IMR-90 (cell line): ENCODE measurements at regions not wholly inside any gene's neighbourhood (a gene's known extent, or its start where the extent isn't known, plus 50 kb on each side); places are given as distances from the start of the nearest gene placed in this dataset.

Experiments
- ATAC-seq: fragments of 200-7000 bp; cut with Tn5 transposase; 2 replicates; pipeline ENCODE4 v1.9.1; 2020; ENCODE audit warnings: low read depth, mild to moderate bottlenecking, moderate library complexity
- BruUV-seq: library from RNA; stranded (reverse); fragments of 400-500 nt; replicated peaks from 2 replicates; lab custom pipeline; 2021; lab: Mats Ljungman, UMichigan
- CTCF ChIA-PET: fragments of 300-600 bp; formaldehyde crosslinking; extraction: SDS; loops from one replicate; lab custom pipeline; 2021; ENCODE audit warnings: antibody characterized with exemption; lab: Yijun Ruan, JAX
- POLR2A ChIA-PET: fragments of 300-600 bp; sonication (Branson Sonifier 250); formaldehyde crosslinking; loops from one replicate; lab custom pipeline; 2022; ENCODE audit warnings: antibody characterized with exemption; ENCODE audit not compliant: unreplicated experiment; lab: Charles Lee
- DNase-seq: peaks from one replicate; pipeline ENCODE4 v3.0.0; 2013
- H2AFZ ChIP-seq: replicated peaks from 2 replicates; pipeline ENCODE3; 2013; ENCODE audit warnings: low read length, mild to moderate bottlenecking; ENCODE audit not compliant: poor library complexity
- H2AK5ac ChIP-seq: 2 replicates; pipeline ENCODE4 v1.6.1; 2013; ENCODE audit warnings: low read depth, low read length, inconsistent platforms
- H2AK9ac ChIP-seq: replicated peaks from 2 replicates; pipeline ENCODE3; 2013; ENCODE audit warnings: mild to moderate bottlenecking, low read depth, low read length, moderate library complexity; ENCODE audit not compliant: poor library complexity
- H2BK120ac ChIP-seq: 2 replicates; pipeline ENCODE4 v1.6.1; 2013; ENCODE audit warnings: low read depth, low read length, inconsistent platforms
- H2BK15ac ChIP-seq: 3 replicates; pipeline ENCODE4 v1.6.1; 2013; ENCODE audit warnings: low read depth, low read length, inconsistent platforms
- H2BK20ac ChIP-seq: 2 replicates; pipeline ENCODE4 v1.6.1; 2013; ENCODE audit warnings: low read depth, mild to moderate bottlenecking, inconsistent platforms, low read length, moderate library complexity
- H2BK5ac ChIP-seq: 2 replicates; pipeline ENCODE4 v1.6.1; 2013; ENCODE audit warnings: mild to moderate bottlenecking, low read depth, low read length, inconsistent platforms; ENCODE audit not compliant: poor library complexity, severe bottlenecking
- H3K14ac ChIP-seq: replicated peaks from 2 replicates; pipeline ENCODE4 v1.6.1; 2013; ENCODE audit warnings: low read depth, low read length, inconsistent platforms
- H3K18ac ChIP-seq: 2 replicates; pipeline ENCODE4 v1.6.1; 2013; ENCODE audit warnings: low read depth, low read length, control low read depth
- H3K23ac ChIP-seq: 2 replicates; pipeline ENCODE4 v1.6.1; 2013; ENCODE audit warnings: low read depth, low read length, inconsistent platforms
- H3K27ac ChIP-seq: 2 replicates; pipeline ENCODE4 v1.5.1; 2013; ENCODE audit warnings: mild to moderate bottlenecking, control low read depth, low read length; ENCODE audit not compliant: insufficient read depth
- H3K27me3 ChIP-seq: 2 replicates; pipeline ENCODE4 v1.6.1; 2013; ENCODE audit warnings: low read length; ENCODE audit not compliant: control insufficient read depth, insufficient read depth
- H3K36me3 ChIP-seq: 2 replicates; pipeline ENCODE4 v1.6.1; 2013; ENCODE audit warnings: low read length, mixed read lengths; ENCODE audit not compliant: control insufficient read depth, insufficient read depth
- H3K4ac ChIP-seq: 2 replicates; pipeline ENCODE4 v1.6.1; 2013; ENCODE audit warnings: low read depth, low read length, inconsistent platforms
- H3K4me1 ChIP-seq: 2 replicates; pipeline ENCODE4 v1.6.1; 2013; ENCODE audit warnings: low read length, mixed read lengths; ENCODE audit not compliant: control insufficient read depth, insufficient read depth
- H3K4me2 ChIP-seq: 2 replicates; pipeline ENCODE4 v1.6.1; 2013; ENCODE audit warnings: low read depth, mild to moderate bottlenecking, control low read depth, low read length, moderate library complexity
- H3K4me3 ChIP-seq: 2 replicates; pipeline ENCODE4 v1.5.1; 2013; ENCODE audit warnings: low read depth, mild to moderate bottlenecking, control low read depth, low read length, moderate library complexity; ENCODE audit not compliant: insufficient read depth
- H3K56ac ChIP-seq: 2 replicates; pipeline ENCODE4 v1.6.1; 2013; ENCODE audit warnings: low read length, inconsistent platforms; ENCODE audit not compliant: insufficient read depth; ENCODE audit errors: extremely low read depth
- H3K79me1 ChIP-seq, 2 experiments: 2 replicates each; pipeline ENCODE4 v1.6.1; 2013; ENCODE audit warnings: low read length in 2 of 2, inconsistent platforms in 1 of 2, low read depth in 1 of 2
- H3K9ac ChIP-seq: 2 replicates; pipeline ENCODE4 v1.6.1; 2013; ENCODE audit warnings: low read depth, low read length, control low read depth
- H3K9me1 ChIP-seq: 2 replicates; pipeline ENCODE4 v1.6.1; 2013; ENCODE audit warnings: low read length, inconsistent platforms; ENCODE audit not compliant: insufficient read depth
- H3K9me3 ChIP-seq: 2 replicates; pipeline ENCODE4 v1.6.1; 2013; ENCODE audit warnings: low read length; ENCODE audit not compliant: control insufficient read depth, insufficient read depth
- H4K20me1 ChIP-seq: 2 replicates; pipeline ENCODE4 v1.6.1; 2013; ENCODE audit warnings: low read length, inconsistent platforms; ENCODE audit not compliant: insufficient read depth
- H4K5ac ChIP-seq: 2 replicates; pipeline ENCODE4 v1.6.1; 2013; ENCODE audit warnings: mild to moderate bottlenecking, low read depth, low read length, control low read depth
- H4K8ac ChIP-seq, 2 experiments: 2 replicates each; pipeline ENCODE4 v1.6.1; 2013; ENCODE audit warnings: low read depth in 2 of 2, low read length in 2 of 2, control low read depth in 1 of 2, inconsistent platforms in 1 of 2
- H4K91ac ChIP-seq: 2 replicates; pipeline ENCODE4 v1.6.1; 2013; ENCODE audit warnings: low read depth, low read length, inconsistent platforms; ENCODE audit not compliant: insufficient read depth
- BHLHE40 ChIP-seq: fragments of 150-350 bp; IDR thresholded peaks from 2 replicates; pipeline ENCODE4 v1.6.1; 2016; ENCODE audit warnings: mild to moderate bottlenecking, low read depth, low read length
- CTCF ChIP-seq: conservative IDR thresholded peaks from 2 replicates; pipeline ENCODE4 v1.5.1; 2012; ENCODE audit warnings: mild to moderate bottlenecking, low read depth, low read length, improper control_type of control experiment
- FOS ChIP-seq: fragments of 150-350 bp; IDR thresholded peaks from 2 replicates; pipeline ENCODE4 v1.6.1; 2016; ENCODE audit warnings: low read depth, low read length
- MAFK ChIP-seq: IDR thresholded peaks from 2 replicates; pipeline ENCODE4 v1.6.1; 2012; ENCODE audit warnings: low read depth, low read length, improper control_type of control experiment
- WGBS, 2 experiments: methylation state at CpG; one replicate each; pipeline versions ENCODE4 v1.1.5 to v1.1.7; 2013; ENCODE audit warnings: missing lambda C conversion rate in 2 of 2; ENCODE audit not compliant: insufficient read length in 1 of 2; ENCODE audit errors: extremely low coverage in 2 of 2; 5-methylcytosine and 5-hydroxymethylcytosine counted together
- dilution Hi-C: fragments of 300-500 bp; cut with HindIII; formaldehyde crosslinking; loops from one replicate; pipeline ENCODE4 v1.14.3; 2018; ENCODE audit warnings: low sequenced_read_pairs; ENCODE audit not compliant: unreplicated experiment
- in situ Hi-C: fragments of 300-500 bp; cut with MboI; formaldehyde crosslinking; loops from 3 replicates; pipeline ENCODE4 v1.14.3; 2019; ENCODE audit warnings: low sequenced_read_pairs, inconsistent platforms, mixed read lengths
- intact Hi-C: fragments of 100-400 bp; cut with micrococcal nuclease; formaldehyde crosslinking; loops from 2 replicates; pipeline ENCODE4 v1.10.0; 2022
- TF ChIP-seq, protein P1 (sequence below): fragments of 150-350 bp; IDR thresholded peaks from 2 replicates; pipeline ENCODE4 v1.6.1; 2017; ENCODE audit warnings: mild to moderate bottlenecking, antibody characterized with exemption, low read length, low read depth
- TF ChIP-seq, protein P2 (sequence below): fragments of 150-350 bp; IDR thresholded peaks from 2 replicates; pipeline ENCODE4 v1.6.1; 2016; ENCODE audit warnings: low read depth, mild to moderate bottlenecking, low read length, moderate library complexity, borderline replicate concordance

DNA sequence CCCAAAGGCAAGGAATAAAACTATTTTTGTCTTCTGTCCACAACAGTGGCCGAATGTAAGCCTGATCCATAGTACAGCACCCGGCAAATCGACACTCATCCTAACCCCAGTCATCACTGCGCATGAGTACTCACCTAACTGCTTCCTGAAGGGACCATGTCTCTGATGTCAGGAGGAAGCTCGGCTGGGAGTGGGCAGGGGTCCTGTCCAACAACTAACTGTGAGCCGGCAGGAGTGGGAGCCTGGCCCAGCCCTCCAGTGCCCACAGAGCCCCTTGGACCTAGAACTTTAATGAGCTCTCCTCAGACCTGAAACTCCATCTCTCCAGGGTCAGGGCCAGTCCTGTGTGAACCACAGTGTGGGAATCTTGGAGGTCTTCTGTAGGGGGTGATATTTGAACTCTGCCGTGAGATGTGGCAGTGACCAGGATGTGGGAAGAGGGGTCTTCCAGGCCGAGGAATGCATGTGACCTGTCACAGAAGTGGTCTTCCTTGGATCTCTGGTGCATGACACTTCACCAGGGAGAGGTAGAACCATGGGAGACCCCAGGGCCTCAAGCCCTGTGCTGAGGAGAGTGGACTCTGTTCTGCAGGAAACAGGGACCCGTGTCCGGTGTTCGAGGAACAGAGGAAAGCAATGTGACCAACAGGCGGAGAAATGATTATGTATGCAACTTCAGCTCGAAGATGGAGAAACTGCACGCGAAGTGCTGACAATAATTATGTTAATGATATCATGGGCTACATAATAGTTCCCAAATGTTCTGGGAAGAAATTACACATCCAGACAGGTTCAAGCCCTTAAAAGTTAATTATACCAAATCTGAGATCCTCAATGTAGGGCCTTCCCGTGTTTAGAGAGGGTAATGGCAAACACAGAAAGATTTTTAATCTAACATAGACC, 240.1 kb upstream of the HDAC4 start:
- intact Hi-C loops: no loop called here
- Histone ChIP-seq H3K9ac (no peak overlapping the region), H3K9me3 (peaks cover 29% of the 10 kb centered on the region), H3K14ac (no peak overlapping the region), H3K9me1 (no peaks in the 10 kb centered on the region), H2BK15ac (no peak overlapping the region), H4K8ac (no peak overlapping the region), H3K27me3 (no peaks in the 10 kb centered on the region), H3K27ac (no peak overlapping the region), H2BK120ac (no peak overlapping the region), H2BK20ac (no peak overlapping the region), H2BK5ac (no peak overlapping the region), H3K18ac (no peak overlapping the region), H4K91ac (no peak overlapping the region), H3K4ac (no peak overlapping the region), H3K36me3 (no peaks in the 10 kb centered on the region), H2AK9ac (no peak overlapping the region), H3K4me1 (no peaks in the 10 kb centered on the region), H3K23ac (no peak overlapping the region), H2AK5ac (no peak overlapping the region), H4K20me1 (no peaks in the 10 kb centered on the region), H3K4me3 (no peak overlapping the region), H3K4me2 (no peak overlapping the region), H3K79me1 (no peaks in the 10 kb centered on the region), H2AFZ (no peak overlapping the region), H3K56ac (no peak overlapping the region), H4K5ac (no peak overlapping the region)
- dilution Hi-C loops: no loop called here
- in situ Hi-C loops: no loop called here
- TF ChIP-seq CTCF: no peak
- TF ChIP-seq, protein P1, sequence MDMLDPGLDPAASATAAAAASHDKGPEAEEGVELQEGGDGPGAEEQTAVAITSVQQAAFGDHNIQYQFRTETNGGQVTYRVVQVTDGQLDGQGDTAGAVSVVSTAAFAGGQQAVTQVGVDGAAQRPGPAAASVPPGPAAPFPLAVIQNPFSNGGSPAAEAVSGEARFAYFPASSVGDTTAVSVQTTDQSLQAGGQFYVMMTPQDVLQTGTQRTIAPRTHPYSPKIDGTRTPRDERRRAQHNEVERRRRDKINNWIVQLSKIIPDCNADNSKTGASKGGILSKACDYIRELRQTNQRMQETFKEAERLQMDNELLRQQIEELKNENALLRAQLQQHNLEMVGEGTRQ: no peak
- TF ChIP-seq MAFK: no peak
- TF ChIP-seq, protein P2, sequence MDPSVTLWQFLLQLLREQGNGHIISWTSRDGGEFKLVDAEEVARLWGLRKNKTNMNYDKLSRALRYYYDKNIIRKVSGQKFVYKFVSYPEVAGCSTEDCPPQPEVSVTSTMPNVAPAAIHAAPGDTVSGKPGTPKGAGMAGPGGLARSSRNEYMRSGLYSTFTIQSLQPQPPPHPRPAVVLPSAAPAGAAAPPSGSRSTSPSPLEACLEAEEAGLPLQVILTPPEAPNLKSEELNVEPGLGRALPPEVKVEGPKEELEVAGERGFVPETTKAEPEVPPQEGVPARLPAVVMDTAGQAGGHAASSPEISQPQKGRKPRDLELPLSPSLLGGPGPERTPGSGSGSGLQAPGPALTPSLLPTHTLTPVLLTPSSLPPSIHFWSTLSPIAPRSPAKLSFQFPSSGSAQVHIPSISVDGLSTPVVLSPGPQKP: no peak
- no peak for TF ChIP-seq FOS
- no peak for TF ChIP-seq BHLHE40
- 50% methylated on average over 1 of the region's 16 CpGs; no CpG with 5 or more reads in 1 of the 2 experiments for WGBS, 2 experiments
- DNase-seq (no peak), ATAC-seq (no peak)
- CTCF ChIA-PET: no interaction called here
- no TSS peak for BruUV-seq
- POLR2A ChIA-PET: no interaction called here
